ENCODE measurements at regions not wholly inside any gene's neighbourhood (a gene's known extent, or its start where the extent isn't known, plus 50 kb on each side); places are given as distances from the start of the nearest gene placed in this dataset.

- intact Hi-C loops (cut with DNase I), result no loop called here
- 91 to 94% (median 93%) methylated on average over 7 of the region's 7 CpGs for whole genome bisulfite sequencing, 3 donors
- Histone ChIP-seq H3K4me3 (no peak overlapping the region), H3K9me3 (no peaks in the 10 kb centered on the region), H3K27me3 (no peaks in the 10 kb centered on the region), H3K4me1 (ENCODE audit: insufficient read depth) (no peaks in the 10 kb centered on the region), H3K27ac (no peak overlapping the region), H3K36me3 (no peaks in the 10 kb centered on the region)
- no peak for DNase-seq
- TF ChIP-seq CTCF (IDR thresholded peaks at IDR 0.05), result no peak
- no peak for TF ChIP-seq POLR2A (IDR thresholded peaks at IDR 0.05)
- TF ChIP-seq EP300 (IDR thresholded peaks at IDR 0.05), result no peak
These were observed 489.2 kb upstream of the ROBO2 start for GRCh38 chr3:76550522-76551201.

- no peaks in the 10 kb centered on the region for H3K36me3 ChIP-seq
- H3K4me1 ChIP-seq (ENCODE audit: insufficient read depth), result no peaks in the 10 kb centered on the region
- H3K9me3 ChIP-seq, result no peaks in the 10 kb centered on the region
- intact Hi-C loops (cut with DNase I), result no loop called here
- WGBS, 3 donors, result 90 to 97% (median 92%) methylated on average over 4 to 5 of the region's 5 CpGs
- H3K27me3 ChIP-seq, result no peaks in the 10 kb centered on the region
- no peak for DNase-seq
- no peak overlapping the region for H3K4me3 ChIP-seq
- TF ChIP-seq POLR2A (IDR thresholded peaks at IDR 0.05), result no peak
- TF ChIP-seq EP300 (IDR thresholded peaks at IDR 0.05), result no peak
- TF ChIP-seq CTCF (IDR thresholded peaks at IDR 0.05), result no peak
- no peak overlapping the region for H3K27ac ChIP-seq
These were observed 488.2 kb upstream of the ROBO2 start for GRCh38 chr3:76551739-76552138.

- TF ChIP-seq CTCF (IDR thresholded peaks at IDR 0.05), result no peak
- TF ChIP-seq POLR2A (IDR thresholded peaks at IDR 0.05), result no peak
- TF ChIP-seq EP300 (IDR thresholded peaks at IDR 0.05), result no peak
- H3K4me3 ChIP-seq, result no peak overlapping the region
- H3K9me3 ChIP-seq, result no peaks in the 10 kb centered on the region
- H3K36me3 ChIP-seq, result no peaks in the 10 kb centered on the region
- H3K27ac ChIP-seq, result no peak overlapping the region
- H3K27me3 ChIP-seq, result no peaks in the 10 kb centered on the region
- WGBS, 3 donors, result 73 to 93% (median 85%) methylated on average over 2 of the region's 2 CpGs
- intact Hi-C loops (cut with DNase I), result no loop called here
- H3K4me1 ChIP-seq (ENCODE audit: insufficient read depth), result no peaks in the 10 kb centered on the region
- DNase-seq, result no peak
These were observed 487.2 kb upstream of the ROBO2 start for GRCh38 chr3:76552653-76553052.

- no peak overlapping the region for H3K27ac ChIP-seq
- TF ChIP-seq CTCF (IDR thresholded peaks at IDR 0.05), result no peak
- 9 to 31% (median 14%) methylated on average over 2 of the region's 2 CpGs for WGBS, 3 donors
- no peaks in the 10 kb centered on the region for H3K27me3 ChIP-seq
- no peaks in the 10 kb centered on the region for H3K4me1 ChIP-seq (ENCODE audit: insufficient read depth)
- intact Hi-C loops (cut with DNase I), result loop anchor here in 1 of 4 donors (5.0 kb wide), 1 partner anchor 1707 kb away; no protein-coding TSS in a partner anchor
- no peaks in the 10 kb centered on the region for H3K9me3 ChIP-seq
- no peaks in the 10 kb centered on the region for H3K36me3 ChIP-seq
- DNase-seq, result no peak
- H3K4me3 ChIP-seq, result no peak overlapping the region
These were observed 485.2 kb upstream of the ROBO2 start for GRCh38 chr3:76554707-76555106.

All from ovary (tissue), 7 donors.